Activated T-cell treated with anti-CD3 and anti-CD28 coated beads, Interleukin-2, amount 50 U/mL, for 24 hours (primary cell): ENCODE measurements at regions not wholly inside any gene's neighbourhood (a gene's known extent, or its start where the extent isn't known, plus 50 kb on each side); places are given as distances from the start of the nearest gene placed in this dataset.
"Not testable (repeated sequence)": the region's sequence is repeated elsewhere in the genome, so short reads cannot be mapped to it uniquely, and the experiment has no call there.

Experiments
- DNase-seq: peaks from one replicate; pipeline ENCODE4 v3.0.0-alpha.2; 2020
- H3K27ac Mint-ChIP-seq: 2 replicates; pipeline ENCODE4 v1.8.0; 2020; ENCODE audit warnings: mild to moderate bottlenecking, mixed read lengths
- H3K27me3 Mint-ChIP-seq: 2 replicates; pipeline ENCODE4 v1.8.0; 2020; ENCODE audit warnings: mixed read lengths
- H3K36me3 Mint-ChIP-seq: 2 replicates; pipeline ENCODE4 v1.8.0; 2020; ENCODE audit warnings: low read depth, mixed read lengths
- H3K4me1 Mint-ChIP-seq: 2 replicates; pipeline ENCODE4 v1.8.0; 2020; ENCODE audit warnings: low read depth, mixed read lengths
- H3K4me3 Mint-ChIP-seq: 2 replicates; pipeline ENCODE4 v1.8.0; 2020; ENCODE audit warnings: mild to moderate bottlenecking, moderate library complexity, mixed read lengths
- H3K9me3 Mint-ChIP-seq: 2 replicates; pipeline ENCODE4 v1.8.0; 2020; ENCODE audit warnings: mixed read lengths

DNA sequence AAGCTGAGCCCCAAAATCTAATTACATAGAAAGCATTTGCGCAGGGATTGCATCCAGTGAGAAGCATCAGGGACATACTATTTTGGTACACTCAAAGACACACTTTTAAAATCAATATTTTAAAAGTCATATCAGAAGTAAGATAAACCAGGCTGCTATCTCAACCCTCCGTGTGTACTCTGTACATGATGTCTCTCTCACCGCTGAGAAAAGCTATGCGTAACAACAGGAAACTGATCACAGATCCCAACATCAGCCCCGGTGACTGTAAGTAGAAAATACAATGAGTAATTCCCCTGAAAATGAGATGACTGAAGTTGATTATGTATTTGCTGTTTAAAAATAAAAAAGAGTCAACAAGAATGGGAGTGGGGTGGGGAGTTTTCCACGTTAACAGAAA, 329.8 kb downstream of the BCL2L11 start:
- not testable (repeated sequence) for H3K4me3 Mint-ChIP-seq, H3K9me3 Mint-ChIP-seq, H3K36me3 Mint-ChIP-seq, DNase-seq, H3K27ac Mint-ChIP-seq, H3K27me3 Mint-ChIP-seq
- peaks cover 16% of the 10 kb centered on the region for H3K4me1 Mint-ChIP-seq

DNA sequence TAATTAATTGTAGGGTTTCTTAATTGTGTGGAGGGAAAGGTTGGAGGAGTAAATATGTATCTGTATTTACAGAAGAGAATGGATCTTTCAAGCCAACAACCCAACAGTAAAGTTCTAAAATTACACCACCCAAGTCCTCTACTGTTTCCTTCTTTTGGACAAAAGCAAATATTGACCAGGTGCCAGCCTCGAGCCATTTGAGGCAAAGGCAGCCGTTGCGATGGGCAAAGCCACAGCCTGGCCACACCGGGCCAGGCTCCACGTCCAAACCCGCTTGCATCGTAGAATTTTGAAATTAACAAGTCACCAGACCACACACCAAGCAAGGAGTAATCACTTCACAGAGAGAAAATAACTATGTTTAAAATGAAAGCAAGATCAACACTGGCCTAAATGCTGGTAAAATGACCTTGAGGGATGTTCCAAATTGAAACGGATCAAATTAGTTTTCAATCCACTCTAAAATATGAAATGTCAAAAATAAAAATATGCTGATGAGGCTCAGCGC, 331.0 kb downstream of the BCL2L11 start:
- Mint-ChIP-seq H3K27ac (peak overlapping the region; percentile 95), H3K4me1 (peaks cover 19% of the 10 kb centered on the region), H3K4me3 (peak overlapping the region; percentile 25)
- not testable (repeated sequence) for H3K27me3 Mint-ChIP-seq, H3K9me3 Mint-ChIP-seq, DNase-seq, H3K36me3 Mint-ChIP-seq

DNA sequence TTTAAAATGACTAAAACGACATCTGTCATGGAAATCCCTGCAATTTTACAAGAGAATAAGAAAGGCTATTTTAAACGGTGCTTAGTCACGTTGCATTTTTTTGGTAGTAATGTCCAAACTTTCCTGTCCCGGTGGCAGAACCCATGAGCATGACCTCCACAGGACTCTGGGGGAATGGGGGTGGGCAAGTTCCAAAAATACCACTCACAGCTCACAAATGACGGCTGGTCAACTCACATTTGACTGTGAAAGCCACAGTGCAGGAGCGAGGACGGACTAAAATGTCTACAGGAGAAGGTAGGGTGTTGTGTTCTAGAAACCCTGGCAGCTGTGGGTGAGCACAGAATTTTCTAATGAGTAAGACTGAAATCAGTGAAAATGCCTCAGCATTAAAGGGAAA, 331.5 kb downstream of the BCL2L11 start:
- DNase-seq, H3K36me3 Mint-ChIP-seq, H3K27me3 Mint-ChIP-seq, H3K9me3 Mint-ChIP-seq: not testable (repeated sequence)
- peak overlapping the region; percentile 95 for H3K27ac Mint-ChIP-seq
- peaks cover 19% of the 10 kb centered on the region for H3K4me1 Mint-ChIP-seq
- peak overlapping the region; percentile 49 for H3K4me3 Mint-ChIP-seq

DNA sequence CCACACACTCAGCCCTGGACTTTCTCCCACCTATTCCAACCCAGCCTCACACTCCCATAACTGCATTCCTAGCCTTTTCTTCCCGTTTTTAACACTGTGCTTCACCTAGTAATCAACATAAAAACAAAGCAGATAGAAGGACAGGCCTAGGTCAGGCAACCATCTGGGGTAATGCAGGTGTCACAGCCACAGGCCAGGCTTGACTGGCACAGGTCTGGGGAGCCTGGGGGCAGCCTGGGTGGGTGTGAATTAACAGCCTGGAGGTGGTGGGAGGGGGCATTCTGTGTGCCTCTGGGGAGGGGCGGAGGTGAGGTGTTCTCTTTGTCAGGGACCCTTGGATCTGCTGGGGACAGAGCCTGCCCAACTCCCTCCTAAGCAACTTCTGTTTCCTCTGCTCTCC, 332.6 kb downstream of the BCL2L11 start:
- not testable (repeated sequence) for H3K4me3 Mint-ChIP-seq, H3K27me3 Mint-ChIP-seq, H3K9me3 Mint-ChIP-seq, H3K27ac Mint-ChIP-seq, DNase-seq, H3K36me3 Mint-ChIP-seq
- H3K4me1 Mint-ChIP-seq: peaks cover 19% of the 10 kb centered on the region

DNA sequence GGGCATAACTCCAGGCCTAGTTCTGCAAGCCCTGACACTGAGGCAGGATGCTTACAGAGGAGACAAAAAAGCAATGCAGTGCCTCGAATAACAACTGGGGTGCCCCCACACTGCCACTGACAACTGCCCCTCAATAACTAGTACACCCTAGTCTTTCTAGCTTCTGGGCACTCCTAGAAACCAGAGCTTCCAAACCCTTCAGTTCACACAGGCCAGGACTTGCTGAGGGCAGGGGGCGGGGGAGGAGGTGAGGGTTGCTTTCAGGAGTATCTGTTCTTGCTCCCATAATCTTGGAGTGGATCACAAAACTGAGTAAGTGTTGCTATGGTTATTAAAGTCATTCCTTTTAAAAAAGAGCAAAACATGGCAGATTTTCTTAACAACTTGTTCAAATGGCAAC, 333.1 kb downstream of the BCL2L11 start:
- H3K4me3 Mint-ChIP-seq, DNase-seq, H3K27me3 Mint-ChIP-seq, H3K27ac Mint-ChIP-seq, H3K36me3 Mint-ChIP-seq, H3K9me3 Mint-ChIP-seq: not testable (repeated sequence)
- peaks cover 19% of the 10 kb centered on the region for H3K4me1 Mint-ChIP-seq

DNA sequence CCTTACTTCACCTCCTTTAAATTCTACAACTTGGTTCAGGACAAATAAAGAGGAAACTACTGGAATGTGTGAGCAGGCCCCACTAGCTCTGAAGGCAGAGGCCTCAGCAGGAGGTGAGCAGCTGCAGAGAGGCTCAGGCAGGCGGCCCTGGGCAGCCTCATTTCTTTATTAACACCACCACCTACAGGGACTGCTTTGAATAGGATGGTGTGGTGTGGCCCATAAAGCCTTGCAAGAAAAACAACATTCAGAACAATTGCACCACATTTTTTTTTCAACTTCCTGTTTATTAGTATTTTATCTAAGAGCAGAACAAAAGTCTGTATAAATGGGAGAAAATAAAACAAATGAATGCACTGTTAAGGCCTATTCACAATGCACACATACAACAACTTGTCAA, 333.7 kb downstream of the BCL2L11 start:
- H3K4me3 Mint-ChIP-seq, H3K27ac Mint-ChIP-seq, DNase-seq, H3K9me3 Mint-ChIP-seq, H3K27me3 Mint-ChIP-seq, H3K36me3 Mint-ChIP-seq: not testable (repeated sequence)
- H3K4me1 Mint-ChIP-seq: peaks cover 19% of the 10 kb centered on the region

DNA sequence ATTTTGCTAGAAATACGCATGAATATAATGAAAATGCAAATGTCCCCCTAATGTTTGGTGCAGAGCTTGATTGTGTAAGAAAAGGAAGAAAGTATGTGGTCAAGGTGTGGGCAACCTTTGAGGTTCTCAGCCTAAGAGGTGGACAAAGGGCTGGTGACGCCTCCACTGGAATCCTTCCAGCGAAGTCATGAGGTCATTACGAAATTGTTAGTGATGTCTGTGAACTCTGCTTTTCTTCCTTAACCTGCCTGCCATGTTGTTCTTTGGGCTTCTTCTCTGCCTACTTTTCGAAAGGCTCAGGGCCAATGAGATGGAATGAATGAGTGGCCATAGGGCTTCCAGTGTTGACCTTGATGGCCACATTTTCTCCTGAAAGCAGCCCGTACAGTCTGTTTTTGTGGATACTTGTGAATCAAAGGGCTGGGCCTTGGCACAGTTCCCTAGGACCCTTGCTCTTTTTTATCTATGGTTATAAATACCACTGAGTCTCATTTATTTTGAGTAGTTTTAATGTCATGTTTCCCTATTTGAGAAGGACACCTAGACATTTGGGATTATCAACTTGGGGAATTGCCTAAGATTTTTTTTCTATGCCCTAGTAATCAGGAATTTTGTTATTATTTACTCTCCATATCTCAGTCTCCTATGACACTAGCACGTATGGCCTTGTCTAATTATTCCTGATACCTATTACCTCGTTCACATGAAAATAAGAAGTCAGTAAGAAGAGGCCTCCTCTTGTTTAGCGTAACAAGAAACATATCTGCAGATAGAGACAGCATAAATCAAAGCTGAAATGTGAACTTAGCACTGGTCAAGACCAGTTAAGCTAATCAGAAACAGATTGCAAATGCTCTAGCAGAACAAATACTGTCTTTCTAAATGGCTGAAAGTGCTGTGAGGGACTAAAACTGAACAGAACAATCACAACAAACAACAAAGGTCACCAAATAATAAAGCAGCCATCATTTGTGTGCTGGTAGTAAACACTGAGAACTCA, 334.6 kb downstream of the BCL2L11 start:
- not testable (repeated sequence) for DNase-seq, H3K4me3 Mint-ChIP-seq, H3K27me3 Mint-ChIP-seq, H3K27ac Mint-ChIP-seq, H3K9me3 Mint-ChIP-seq, H3K36me3 Mint-ChIP-seq
- peaks cover 15% of the 10 kb centered on the region for H3K4me1 Mint-ChIP-seq

DNA sequence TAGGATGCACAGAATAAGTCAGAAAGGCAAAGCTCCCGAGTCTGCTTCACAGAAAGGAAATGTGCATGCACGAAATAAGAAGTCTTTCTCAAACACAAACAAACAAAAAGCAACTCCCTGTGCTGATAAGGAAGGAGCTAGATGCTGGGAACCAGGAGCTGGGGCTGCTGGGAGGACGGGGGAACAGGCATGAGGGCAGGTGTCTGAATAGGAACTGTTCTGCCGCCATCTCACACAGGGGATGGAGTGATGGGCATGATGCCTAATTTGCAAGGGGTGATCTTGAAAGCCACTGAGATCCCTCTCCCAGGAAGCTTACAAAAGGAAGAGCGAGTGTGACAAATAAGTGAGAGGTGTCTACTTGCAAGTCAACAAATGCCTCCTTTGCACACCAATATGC, 336.5 kb downstream of the BCL2L11 start:
- not testable (repeated sequence) for H3K27ac Mint-ChIP-seq, H3K9me3 Mint-ChIP-seq

DNA sequence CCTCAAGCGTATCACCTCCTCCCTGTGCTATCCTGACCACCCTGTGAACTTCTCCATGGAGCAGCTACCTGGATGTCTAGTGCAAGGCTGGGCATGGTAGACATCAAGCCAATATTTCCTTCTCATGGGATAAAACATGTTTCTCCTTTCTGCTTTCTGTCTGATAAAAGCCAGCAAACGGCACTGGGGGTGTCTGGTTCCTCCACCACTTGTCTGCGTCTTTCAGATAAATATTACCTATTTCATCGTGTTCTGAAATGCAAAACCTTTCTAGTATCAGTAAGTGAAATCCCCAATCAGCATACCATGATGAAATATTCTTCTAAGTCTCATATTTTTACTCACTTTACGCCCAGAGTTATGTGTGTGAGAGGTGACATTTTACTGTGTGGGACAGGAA, 340.2 kb downstream of the BCL2L11 start:
- peaks cover 19% of the 10 kb centered on the region for H3K4me1 Mint-ChIP-seq
- not testable (repeated sequence) for H3K27me3 Mint-ChIP-seq, H3K9me3 Mint-ChIP-seq, H3K27ac Mint-ChIP-seq, H3K36me3 Mint-ChIP-seq, H3K4me3 Mint-ChIP-seq, DNase-seq

More for the DNA sequence above, 336.5 kb downstream of the BCL2L11 start:
- peaks cover 16% of the 10 kb centered on the region for H3K4me1 Mint-ChIP-seq
- H3K4me3 Mint-ChIP-seq, H3K36me3 Mint-ChIP-seq, DNase-seq, H3K27me3 Mint-ChIP-seq: not testable (repeated sequence)

DNA sequence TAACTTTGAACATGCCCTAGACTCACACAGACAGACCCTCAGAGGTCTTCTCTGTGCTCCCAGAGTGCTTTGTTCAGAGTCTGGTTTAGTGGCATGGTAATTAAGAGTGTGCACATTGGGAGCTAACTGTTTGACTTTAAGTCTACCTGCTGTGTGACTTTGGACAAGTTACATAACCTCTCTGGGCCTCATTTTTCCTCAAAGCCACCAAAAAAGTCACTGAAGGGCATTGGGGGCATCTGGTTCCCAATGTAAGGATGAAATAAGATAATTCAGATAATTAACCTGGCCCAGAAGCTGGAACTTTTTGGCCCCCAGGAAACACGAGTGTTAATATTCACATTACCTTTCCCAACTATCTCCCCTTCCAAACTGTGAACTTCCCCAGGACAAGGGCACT, 341.1 kb downstream of the BCL2L11 start:
- H3K9me3 Mint-ChIP-seq, H3K27me3 Mint-ChIP-seq, H3K4me3 Mint-ChIP-seq, DNase-seq, H3K27ac Mint-ChIP-seq, H3K36me3 Mint-ChIP-seq: not testable (repeated sequence)
- peaks cover 24% of the 10 kb centered on the region for H3K4me1 Mint-ChIP-seq

DNA sequence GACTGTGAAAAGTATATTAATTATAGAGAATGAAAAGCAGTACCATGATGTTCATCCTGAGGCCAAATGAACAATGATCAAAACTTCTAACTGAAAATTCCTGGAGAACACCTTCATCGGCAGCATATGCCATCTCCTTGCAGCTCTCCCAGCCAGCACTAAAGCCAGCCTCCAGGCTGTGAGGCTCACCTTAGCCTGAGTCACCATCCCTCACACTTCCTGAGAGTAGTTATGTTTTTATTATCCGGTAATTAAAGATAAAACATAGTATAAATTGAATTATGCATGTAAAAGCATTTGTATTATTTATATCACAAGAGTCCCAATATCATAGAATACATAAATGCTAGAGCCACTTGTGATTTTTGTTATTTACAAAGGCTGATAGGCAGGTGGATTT, 341.9 kb downstream of the BCL2L11 start:
- not testable (repeated sequence) for H3K27ac Mint-ChIP-seq, DNase-seq, H3K27me3 Mint-ChIP-seq, H3K9me3 Mint-ChIP-seq, H3K36me3 Mint-ChIP-seq
- Mint-ChIP-seq H3K4me3 (peak overlapping the region; percentile 4), H3K4me1 (peaks cover 29% of the 10 kb centered on the region)

DNA sequence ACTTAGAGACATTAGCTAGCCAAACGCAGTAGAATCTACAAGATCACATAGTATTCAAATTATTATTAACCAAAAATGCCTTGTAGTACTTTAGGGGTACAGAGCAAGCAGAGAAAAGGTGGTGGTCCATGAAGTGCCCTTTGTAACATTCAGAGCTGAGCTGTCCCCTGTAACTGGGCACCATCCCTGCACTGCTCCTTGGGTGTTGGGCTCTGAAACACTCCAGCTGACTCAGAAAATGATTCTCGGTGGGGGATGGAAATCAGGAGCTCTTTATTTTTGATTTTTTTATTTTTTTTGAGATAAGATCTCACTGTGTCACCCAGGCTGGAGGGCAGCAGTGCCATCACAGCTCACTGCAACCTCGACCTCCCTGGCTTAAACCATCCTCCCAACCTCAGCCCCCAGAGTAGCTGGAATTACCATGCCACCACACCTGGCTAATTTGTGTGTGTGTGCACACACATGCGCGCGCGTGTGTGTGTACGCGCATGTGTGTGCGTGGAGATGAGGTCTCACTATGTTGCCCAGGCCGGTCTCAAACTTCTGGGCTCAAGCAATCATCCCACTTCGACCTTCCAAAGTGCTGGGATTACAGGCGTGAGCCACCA, 342.6 kb downstream of the BCL2L11 start:
- not testable (repeated sequence) for H3K9me3 Mint-ChIP-seq, H3K4me3 Mint-ChIP-seq, H3K27me3 Mint-ChIP-seq, H3K36me3 Mint-ChIP-seq
- peak overlapping the region; percentile 79 for H3K27ac Mint-ChIP-seq
- H3K4me1 Mint-ChIP-seq: peaks cover 29% of the 10 kb centered on the region
- peak; percentile 47 for DNase-seq

DNA sequence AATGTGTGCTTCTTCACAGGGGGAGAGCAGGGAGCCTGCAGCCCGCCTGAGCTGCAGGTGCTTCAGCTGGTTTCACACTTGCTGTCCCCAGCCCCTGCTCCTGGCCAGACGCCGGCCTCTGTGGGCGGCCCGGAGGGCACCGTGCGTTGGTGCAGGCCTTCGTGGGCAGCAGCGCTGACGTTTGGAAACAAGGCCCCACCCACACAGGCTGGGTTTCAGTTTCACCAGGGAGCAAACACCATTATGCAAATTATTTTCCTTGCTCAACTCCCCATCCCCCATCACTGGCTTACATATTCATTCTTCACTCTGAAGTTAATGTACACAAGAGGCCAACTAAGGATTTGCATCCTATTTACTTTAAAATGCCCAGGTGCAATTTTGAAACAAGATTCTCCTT, 343.2 kb downstream of the BCL2L11 start:
- H3K27me3 Mint-ChIP-seq, H3K4me3 Mint-ChIP-seq, H3K36me3 Mint-ChIP-seq, H3K27ac Mint-ChIP-seq, H3K9me3 Mint-ChIP-seq, DNase-seq: not testable (repeated sequence)
- peaks cover 29% of the 10 kb centered on the region for H3K4me1 Mint-ChIP-seq

DNA sequence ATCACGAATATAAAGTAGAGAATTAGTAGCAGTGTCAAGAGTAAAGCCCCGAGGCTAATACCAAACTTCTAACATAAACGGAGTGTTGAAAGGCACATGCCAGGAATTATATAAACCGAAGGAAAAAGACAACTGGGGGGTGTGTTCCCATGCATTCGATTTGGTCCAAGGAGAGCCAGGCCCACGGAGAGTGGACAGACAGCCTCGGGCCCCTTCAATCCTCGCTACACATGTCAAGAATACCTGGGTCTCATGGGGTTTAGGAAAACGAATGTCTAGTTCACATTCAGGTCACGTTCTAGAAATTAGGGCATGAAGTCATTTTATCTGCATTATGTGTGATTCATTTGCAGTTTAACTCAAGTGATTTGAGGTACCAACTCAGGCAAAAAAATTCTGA, 343.7 kb downstream of the BCL2L11 start:
- H3K36me3 Mint-ChIP-seq, H3K27ac Mint-ChIP-seq, DNase-seq, H3K9me3 Mint-ChIP-seq, H3K4me3 Mint-ChIP-seq, H3K27me3 Mint-ChIP-seq: not testable (repeated sequence)
- H3K4me1 Mint-ChIP-seq: peaks cover 29% of the 10 kb centered on the region

DNA sequence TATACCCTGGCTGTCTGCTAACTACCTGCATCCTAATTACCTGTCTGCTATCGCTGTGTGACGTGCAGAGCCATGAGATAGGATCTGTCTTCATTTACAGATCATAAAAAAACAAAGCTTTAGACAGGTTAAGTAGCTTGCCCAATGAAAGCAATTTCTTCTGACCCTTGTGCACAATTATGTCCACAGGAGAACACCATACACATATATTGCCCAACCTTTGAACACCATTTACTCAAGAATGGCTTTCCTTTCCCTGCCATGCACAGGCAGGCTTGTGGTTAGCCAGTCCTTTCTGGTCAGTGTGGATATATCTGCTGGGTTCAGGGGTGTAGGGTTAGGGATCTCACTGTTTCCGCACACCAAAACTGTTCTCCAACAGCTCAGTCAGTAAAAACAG, 344.8 kb downstream of the BCL2L11 start:
- H3K9me3 Mint-ChIP-seq, H3K27ac Mint-ChIP-seq, H3K36me3 Mint-ChIP-seq, H3K4me3 Mint-ChIP-seq, DNase-seq, H3K27me3 Mint-ChIP-seq: not testable (repeated sequence)
- peaks cover 29% of the 10 kb centered on the region for H3K4me1 Mint-ChIP-seq
